ENCODE measurements at regions not wholly inside any gene's neighbourhood (a gene's known extent, or its start where the extent isn't known, plus 50 kb on each side); places are given as distances from the start of the nearest gene placed in this dataset.
"Not testable (repeated sequence)": the region's sequence is repeated elsewhere in the genome, so short reads cannot be mapped to it uniquely, and the experiment has no call there.

DNA sequence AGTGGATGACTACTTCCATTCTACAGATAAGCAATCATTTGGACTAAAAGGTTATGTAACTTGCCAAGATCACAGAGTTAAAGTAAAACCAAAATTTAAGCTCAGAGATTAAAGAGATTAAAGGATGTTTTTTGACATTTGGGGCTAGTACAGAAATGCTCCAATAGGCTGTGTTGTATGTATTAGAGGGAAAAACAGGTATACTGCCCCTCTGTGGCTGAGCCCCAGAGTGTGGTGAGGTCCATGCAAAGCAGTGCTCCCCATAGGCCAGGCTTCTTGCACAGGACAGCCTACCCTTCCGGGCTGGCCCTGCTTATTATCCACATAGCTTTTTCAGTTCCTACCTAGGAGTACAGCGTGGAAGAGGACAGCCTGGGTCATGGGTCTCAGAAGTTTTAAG lies 322.8 kb downstream of the POM121L12 start:
- peak in 2 of 10 donors; percentile 22 to 47 for DNase-seq
- intact Hi-C loops (cut with DNase I) = loop anchor here (10.0 kb wide), 1 partner anchor 1307 kb away; no protein-coding TSS in a partner anchor

DNA sequence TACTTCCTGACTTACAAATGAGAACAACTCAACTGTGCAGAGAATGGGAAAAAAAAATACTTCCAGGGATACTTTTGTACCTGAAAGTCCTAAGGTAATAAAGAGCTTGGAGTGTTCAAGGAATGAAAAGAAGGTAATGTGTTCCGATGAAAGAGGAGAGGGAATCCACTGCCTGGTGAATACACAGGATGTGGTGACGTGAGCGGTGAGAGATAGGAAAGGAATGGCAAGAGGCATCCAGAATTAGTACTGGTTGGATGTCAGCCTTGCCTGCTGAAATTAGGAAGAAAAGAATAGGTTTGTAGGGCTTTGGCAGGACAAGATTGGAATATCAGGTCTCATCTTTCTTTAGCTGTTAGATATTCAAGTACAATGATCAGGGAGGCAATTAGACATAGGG lies 347.7 kb downstream of the POM121L12 start:
- DNase-seq = no peak
- intact Hi-C loops (cut with DNase I) = no loop called here

DNA sequence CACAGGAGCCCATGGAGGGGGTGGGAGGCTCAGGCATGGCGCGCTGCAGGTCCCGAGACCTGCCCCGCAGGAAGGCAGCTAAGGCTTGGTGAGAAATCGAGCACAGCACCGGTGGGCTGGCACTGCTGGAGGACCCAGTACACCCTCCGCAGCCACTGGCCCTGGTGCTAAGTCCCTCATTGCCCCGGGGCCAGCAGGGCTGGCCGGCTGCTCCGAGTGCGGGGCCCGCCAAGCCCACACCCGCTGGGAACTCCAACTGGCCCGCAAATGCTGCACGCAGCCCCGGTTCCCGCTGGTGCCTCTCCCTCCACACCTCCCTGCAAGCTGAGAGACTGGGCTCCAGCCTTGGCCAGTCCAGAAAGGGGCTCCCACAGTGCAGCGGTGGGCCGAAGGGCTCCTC lies 349.8 kb downstream of the POM121L12 start:
- peak in 2 of 10 donors; percentile 69 to 76 for DNase-seq
- intact Hi-C loops (cut with DNase I) = not testable (repeated sequence)

DNA sequence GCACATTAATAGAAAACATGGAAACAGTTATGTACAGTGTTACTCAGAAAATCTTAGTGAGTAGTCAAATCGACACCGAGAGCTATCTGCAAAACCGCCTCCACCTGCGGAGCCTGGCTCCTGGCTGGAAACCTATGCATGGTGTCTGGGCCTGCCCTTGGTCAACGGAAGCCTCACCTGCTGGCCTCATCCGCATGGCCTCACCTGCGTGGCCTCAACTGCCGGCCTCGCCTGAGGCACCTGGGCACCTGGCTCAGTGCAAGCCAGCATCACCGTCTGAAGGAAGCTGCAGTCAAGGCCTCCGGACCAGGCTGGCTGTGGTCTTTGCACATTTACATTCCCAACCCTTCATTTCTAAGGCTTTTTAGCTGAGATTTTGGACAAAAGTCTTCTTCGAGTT lies 352.1 kb downstream of the POM121L12 start:
- DNase-seq = peak in 1 of 10 donors; percentile 69
- intact Hi-C loops (cut with DNase I) = no loop called here

DNA sequence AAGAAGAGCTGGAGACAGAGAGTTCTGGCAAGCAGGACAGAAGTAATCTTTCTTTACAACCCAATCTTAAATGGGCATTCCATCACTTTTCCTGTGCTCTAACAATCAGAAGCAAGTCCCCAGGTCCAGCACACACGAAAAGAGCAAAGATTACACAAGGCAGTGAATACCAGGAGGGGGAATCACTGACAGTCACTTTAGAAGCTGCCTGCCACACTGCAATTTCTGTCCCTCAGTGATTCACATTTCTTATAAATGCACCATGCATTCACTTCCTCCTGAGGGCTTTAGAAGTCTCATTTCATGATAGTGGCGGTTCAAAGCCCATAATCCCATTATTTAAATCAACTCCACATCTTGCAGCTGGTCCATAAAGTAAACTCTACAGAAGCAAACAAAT lies 362.5 kb downstream of the POM121L12 start:
- intact Hi-C loops (cut with DNase I) = no loop called here
- no peak for DNase-seq

DNA sequence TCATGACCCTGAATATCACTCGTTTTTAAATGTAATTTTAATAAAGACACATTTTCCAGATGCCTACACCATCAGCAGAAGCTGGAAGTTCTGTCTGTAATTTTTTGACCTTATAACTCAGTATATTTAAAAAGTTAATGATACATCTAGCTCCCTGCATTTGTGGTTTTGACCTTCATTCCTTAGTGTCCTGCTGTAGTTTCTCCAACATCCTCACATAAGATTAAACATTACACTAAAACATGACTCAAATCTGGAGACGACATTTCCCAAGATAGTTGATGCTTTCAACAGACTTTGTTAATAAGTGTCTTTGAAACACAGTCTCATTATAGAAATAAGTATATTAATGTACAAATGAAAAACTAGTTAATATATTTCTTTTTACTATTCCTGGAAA lies 363.1 kb downstream of the POM121L12 start:
- intact Hi-C loops (cut with DNase I) = no loop called here
- DNase-seq = no peak

DNA sequence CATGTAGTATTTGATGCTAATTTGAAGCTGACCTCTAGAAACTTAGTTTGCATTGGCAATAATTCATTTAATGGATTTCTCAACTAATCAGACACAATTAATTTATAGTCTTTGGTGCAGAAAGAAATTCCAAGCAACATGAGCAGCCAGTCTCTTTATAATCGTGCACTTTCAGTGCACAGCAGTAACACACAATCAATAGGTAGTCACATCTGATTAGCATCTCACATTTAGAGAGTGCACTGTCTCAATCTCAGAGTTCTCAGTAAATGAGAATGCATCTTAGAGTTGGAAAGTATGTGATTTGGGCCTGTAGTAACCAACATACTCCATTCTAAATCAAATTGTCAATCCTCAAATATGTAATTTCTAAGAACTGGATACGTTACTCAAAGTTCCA lies 377.6 kb downstream of the POM121L12 start:
- intact Hi-C loops (cut with DNase I) = no loop called here
- no peak for DNase-seq

DNA sequence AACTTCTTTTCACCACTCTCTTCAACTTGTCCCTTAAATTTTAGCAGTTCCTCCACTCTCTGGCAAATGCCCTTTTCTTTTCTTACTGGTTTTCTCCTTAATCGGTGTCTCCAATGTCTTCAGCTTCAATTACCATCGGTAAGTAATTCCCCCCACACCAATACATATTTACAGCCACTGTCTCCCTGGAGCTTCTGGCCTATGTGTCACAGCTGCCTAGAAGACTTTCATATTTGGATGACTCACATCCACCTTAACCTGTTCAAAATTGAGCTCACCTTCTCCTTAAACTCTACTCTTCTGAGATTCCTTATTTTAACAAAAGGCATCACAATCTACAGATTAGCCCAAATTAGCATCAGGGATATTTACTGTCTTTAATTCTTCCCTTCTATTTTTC lies 380.4 kb downstream of the POM121L12 start:
- DNase-seq = no peak

DNA sequence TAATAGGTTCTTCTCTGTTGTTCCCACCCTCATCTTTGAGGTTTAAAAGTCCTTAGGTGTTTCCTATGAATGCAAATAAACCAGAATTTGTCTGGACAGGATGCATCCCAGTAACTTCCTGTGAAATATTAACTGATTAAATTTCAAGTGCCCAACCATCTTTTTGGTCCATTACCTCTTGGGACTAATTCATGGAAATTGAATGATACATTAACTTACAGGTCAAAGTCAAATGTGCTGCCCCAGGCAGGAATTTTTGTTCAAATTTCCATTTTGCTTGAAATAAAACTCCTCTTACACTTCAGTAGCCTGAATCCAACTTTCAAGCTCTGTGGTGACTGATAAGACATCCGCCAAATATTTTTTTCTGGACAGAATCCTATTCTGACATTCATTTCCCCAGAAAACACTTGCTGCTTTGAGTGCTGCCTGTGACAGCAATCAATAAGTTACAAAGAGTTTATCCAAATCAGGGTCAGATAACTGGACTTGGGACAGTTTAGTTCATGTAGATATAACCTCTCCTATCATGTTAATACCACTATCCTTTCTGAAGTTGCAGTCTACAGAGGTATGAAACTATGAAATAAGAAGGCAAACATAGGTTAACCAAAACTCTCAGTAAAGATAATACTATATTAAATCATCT lies 383.5 kb downstream of the POM121L12 start:
- no peak for DNase-seq
- intact Hi-C loops (cut with DNase I) = no loop called here

More for the DNA sequence above, 380.4 kb downstream of the POM121L12 start:
- intact Hi-C loops (cut with DNase I) = no loop called here

DNA sequence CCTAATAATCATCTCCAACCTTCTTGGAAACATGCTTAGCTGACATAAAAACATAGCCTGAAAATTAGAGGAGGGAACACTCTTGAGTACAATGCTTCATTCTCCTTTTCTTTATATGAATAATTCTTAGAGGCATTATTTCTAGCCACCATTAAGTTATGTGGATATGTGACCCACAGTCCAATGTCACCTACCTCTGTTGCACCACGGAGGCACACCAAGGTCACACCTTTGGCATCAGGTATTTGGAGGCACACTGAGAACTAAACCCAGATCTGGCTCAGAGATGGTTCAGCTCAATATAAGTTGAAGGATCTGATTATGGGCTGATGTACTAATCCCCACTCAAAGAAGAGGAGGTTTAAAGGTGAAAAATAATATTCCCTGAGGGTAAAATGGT lies 385.1 kb downstream of the POM121L12 start:
- intact Hi-C loops (cut with DNase I) = no loop called here

DNA sequence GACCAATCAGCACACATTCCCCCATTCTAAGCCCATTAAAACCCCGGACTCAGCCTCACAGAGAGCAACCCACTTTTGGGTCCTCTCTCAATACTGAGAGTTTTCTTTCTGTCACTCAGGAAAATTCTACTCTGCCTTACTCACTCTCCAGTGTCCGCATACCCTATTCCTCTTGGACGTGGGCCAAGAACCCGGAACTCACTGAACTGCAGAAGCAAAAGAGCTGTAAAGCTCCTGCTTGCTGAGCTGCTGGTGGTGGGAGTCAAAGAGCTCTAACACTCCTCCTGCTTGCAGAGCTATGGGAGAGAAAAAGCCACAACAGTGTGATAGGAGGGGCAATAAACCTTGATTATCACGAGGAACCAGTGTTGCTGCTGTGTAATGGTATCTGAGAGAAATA lies 386.9 kb downstream of the POM121L12 start:
- intact Hi-C loops (cut with DNase I) = no loop called here
- DNase-seq = peak in 1 of 10 donors; percentile 43

More for the DNA sequence above, 385.1 kb downstream of the POM121L12 start:
- no peak for DNase-seq

DNA sequence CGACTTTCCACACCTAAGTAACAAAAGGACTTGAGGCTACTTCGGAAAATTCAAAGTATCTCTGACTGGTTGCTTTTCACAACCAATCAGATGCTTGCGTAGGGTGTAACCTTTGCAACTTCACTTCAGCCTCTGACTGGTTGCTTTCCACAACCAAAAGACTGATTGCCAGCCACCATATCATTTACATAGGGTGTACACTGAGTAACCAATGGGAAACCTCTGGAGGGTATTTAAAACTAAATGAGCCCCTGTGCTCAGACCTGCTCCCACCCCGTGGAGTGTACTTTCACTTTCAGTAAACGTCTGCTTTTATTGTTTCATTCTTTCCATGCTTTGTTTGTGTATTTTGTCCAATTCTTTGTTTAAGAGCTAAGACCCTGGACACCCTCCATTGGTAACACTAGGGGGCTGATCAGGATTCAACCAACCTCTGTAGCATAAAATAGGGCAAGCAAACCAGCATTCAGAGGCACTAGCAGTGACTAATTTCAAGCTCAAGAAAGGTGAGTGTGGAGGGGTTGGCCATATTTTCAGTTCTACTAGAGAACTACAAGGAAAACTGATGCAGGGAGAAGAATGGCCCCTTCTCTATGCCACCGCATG lies 390.8 kb downstream of the POM121L12 start:
- intact Hi-C loops (cut with DNase I) = no loop called here
- DNase-seq = no peak

DNA sequence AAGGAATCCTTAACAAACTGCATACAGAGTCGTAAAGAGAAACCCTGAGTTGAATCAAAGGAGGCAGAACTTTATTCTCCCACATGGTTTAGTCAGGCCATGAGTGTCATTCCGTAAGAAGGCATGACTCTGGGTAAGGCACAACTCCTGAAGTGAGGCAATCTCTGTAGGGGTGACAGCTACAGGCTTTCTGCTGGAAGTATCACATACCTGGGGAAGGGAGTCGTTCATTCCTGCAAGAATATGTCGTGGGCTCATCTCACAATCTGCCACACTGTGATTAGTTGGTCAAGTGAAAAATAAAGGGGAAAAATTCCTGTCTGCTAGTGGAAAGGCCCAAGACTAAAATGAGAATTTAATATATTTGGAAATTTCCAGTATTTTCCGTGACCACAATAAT lies 392.6 kb downstream of the POM121L12 start:
- intact Hi-C loops (cut with DNase I) = no loop called here
- DNase-seq = no peak

DNA sequence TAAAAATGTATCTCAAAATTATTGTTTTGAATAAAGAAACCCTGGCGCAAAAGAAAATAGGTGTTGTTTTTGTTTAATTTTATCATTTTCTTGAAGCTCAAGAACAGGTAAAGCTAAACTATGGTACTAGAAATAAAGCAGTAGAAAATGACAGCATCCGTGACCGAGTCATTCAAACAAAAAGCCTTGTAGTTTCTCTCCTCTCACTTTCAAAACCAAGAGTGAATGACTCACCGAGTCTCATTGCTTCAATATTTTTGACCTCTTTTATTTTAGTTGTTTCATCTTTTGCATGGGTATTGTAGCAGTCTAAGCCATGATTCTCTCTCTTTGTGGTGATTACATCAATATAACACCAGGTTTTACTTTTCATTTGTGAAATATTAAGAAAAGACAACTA lies 396.5 kb downstream of the POM121L12 start:
- no peak for DNase-seq
- intact Hi-C loops (cut with DNase I) = no loop called here

DNA sequence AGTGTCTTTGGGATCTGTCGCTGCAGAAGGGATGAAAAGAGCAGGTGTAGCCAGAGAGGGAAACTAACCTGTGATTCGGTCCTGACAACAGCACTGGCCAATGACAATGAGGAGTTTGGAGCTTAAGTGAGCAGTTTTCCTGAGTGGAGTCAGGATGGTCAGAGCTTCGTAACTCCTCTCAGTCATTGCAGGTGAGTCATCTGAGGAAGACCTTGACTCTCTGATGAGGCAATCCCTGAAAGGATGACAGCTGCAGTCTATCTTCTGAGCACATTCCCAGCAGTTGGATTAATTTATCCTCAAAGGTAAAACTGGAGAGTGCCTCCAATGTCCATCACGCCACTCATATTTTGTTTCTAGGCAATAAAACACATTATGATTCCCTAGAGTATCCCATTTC lies 401.9 kb downstream of the POM121L12 start:
- no peak for DNase-seq
- intact Hi-C loops (cut with DNase I) = no loop called here

DNA sequence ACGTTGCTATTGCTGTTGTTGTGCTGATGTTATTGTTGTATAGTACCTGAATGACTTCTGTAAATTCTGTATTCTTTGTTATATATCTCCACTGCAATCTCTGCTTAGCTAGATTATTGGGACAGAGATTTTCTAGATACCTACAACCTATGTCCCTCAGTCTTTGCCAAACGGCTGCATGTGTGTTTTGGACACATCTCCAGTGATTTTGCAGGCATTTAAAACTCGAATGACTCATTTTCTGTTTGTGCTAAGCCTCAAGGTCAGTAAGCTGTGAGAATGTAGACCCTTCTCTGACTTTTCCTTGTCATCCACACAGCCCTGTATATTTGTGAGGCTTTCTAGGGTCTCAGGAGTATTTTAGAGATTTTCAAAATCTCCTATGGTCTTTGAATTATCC lies 410.7 kb downstream of the POM121L12 start:
- DNase-seq = no peak
- intact Hi-C loops (cut with DNase I) = no loop called here

DNA sequence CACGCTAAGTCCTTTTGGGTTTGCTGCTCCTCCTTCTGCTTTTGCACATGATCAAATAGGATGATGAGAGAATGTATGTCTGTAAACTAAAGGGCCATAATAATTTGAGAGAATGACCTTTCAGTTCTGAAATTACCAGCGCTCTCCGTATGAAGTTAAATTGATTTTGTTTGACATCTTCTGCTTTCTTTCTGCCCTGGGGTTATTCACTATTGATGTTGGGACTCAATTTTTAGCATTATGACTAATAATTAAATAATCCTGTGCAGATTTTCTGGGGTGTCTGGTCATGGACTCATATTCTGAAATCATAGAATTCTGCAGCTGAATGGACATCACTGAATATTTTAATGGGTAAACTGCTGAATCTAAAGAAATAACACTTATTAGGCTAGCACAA lies 423.2 kb downstream of the POM121L12 start:
- no peak for DNase-seq
- intact Hi-C loops (cut with DNase I) = no loop called here

DNA sequence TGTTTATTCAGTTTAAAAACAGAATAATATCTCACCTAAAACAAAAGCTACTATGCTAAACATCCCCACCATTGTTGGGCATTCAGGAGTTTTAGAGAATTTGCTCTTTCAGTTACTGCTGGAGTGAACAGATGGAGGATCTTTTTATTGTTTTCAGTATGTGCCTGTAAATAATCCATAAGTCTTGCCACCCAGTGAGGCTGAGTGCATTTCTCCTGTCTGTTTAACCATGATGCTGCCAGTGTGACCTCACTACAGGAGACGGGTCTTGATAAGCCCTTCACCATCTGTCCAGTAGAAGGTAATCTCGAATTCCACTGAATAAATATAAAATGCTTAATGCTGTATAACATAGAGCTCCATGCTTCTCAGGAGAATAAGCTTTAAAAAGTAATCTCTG lies 430.9 kb downstream of the POM121L12 start:
- DNase-seq = no peak
- intact Hi-C loops (cut with DNase I) = no loop called here

DNA sequence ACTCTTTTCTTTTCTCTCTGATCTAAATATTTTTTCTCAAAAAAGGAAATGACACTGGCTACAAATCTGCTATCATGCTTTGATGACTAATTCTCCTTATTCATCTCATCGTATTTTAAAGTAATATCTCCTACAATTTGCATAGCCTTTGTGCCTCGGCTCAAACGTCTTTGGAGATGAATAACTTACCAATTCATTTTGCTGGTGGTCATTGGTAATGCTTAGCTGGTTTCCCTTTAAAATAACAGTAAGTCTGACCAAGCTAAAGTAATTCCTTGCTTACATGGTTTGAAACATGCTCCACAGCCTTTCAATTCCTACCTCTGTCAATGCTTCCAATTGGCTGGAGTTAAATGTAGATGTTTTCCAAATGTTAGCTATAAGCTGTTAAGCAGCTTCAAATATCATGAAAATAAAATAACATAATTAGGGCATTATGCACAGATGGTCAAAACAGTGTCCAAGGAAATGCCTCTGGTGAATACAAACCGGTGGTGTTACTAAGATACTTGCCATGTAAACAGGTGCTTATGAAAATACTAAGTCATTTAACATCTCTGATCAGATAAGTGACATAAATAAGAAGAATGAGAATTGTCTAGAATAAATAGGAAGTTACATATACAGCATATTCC lies 435.0 kb downstream of the POM121L12 start:
- intact Hi-C loops (cut with DNase I) = no loop called here
- DNase-seq = no peak

DNA sequence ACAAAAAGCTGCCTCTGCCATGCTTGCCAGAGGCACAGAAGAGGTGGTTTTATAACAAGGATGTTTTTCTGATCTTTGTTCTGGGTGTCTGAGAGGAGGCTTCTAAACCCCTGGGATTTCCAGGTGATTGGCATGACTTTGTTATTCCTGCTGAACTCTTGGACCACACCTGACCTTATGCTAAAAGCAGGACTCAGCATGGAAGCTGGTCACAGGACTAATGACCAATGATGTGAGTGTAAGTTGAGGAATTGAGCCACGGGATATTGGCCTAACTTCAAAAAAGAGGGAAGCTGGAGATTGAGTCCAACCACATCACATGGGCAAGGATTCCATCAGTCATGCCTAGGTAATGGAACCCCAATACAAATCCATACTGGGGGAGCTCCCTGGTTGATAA lies 437.9 kb downstream of the POM121L12 start:
- no peak for DNase-seq
- intact Hi-C loops (cut with DNase I) = no loop called here

DNA sequence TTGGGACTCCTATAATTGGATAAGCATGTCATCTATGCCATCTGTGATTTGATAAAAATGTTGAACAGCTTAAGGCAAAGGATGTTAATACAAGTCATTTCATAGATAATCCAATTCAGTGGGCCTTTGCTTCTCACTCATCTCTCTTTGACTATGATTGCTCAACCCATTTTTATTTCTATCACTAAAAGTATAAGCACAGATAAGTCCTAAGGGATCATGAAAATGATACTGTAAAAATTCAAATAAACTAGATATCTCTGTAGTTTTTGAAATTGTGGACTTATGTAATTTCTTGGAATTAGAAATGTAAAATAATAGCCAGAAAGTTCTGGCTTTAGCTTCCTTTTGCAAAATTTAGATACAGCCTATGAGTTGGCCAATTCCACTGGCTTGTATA lies 440.3 kb downstream of the POM121L12 start:
- intact Hi-C loops (cut with DNase I) = no loop called here
- DNase-seq = no peak

DNA sequence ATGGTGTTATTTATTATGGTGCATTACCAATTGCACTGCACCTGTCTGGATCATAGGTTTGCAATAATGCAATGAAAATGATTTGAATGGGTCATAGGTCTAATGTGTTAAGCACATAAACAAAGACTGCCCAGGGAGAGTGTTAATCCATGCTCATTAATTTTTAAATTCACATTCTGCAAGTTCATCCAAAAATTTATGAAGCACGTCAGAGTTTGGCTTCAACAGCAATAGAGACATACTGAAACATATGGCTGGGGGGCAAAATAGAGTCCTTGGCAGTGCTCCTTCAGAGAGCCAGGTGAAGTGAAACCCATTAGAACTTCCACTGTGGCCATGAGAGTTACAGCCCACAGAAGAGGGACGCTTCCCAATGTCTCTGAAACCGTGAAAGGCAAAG lies 441.1 kb downstream of the POM121L12 start:
- intact Hi-C loops (cut with DNase I) = no loop called here
- DNase-seq = no peak
